Osteoblast (primary cell): ENCODE measurements at regions not wholly inside any gene's neighbourhood (a gene's known extent, or its start where the extent isn't known, plus 50 kb on each side); places are given as distances from the start of the nearest gene placed in this dataset.
"Not testable (repeated sequence)": the region's sequence is repeated elsewhere in the genome, so short reads cannot be mapped to it uniquely, and the experiment has no call there.

Source experiments
- DNase-seq: peaks from one replicate; pipeline ENCODE4 v3.0.0; 2011; ENCODE audit warnings: low spot score, mixed read lengths; ENCODE audit not compliant: insufficient read length; ENCODE audit errors: missing footprints
- H2AFZ ChIP-seq: 2 replicates; pipeline ENCODE4 v1.6.0; 2011; ENCODE audit warnings: mild to moderate bottlenecking, low read length
- H3K27ac ChIP-seq: 2 replicates; pipeline ENCODE4 v1.5.1; 2011; ENCODE audit warnings: mild to moderate bottlenecking, low read depth, low read length, moderate library complexity
- H3K27me3 ChIP-seq: 2 replicates; pipeline ENCODE4 v1.6.0; 2012; ENCODE audit warnings: mild to moderate bottlenecking, control low read depth, inconsistent platforms, low read length, moderate library complexity; ENCODE audit not compliant: insufficient read depth
- H3K36me3 ChIP-seq: 2 replicates; pipeline ENCODE4 v1.5.1; 2011; ENCODE audit warnings: mild to moderate bottlenecking, low read length, control low read depth, moderate library complexity; ENCODE audit not compliant: insufficient read depth
- H3K4me1 ChIP-seq: 2 replicates; pipeline ENCODE4 v1.5.1; 2011; ENCODE audit warnings: mild to moderate bottlenecking, low read length, control low read depth, moderate library complexity; ENCODE audit not compliant: insufficient read depth
- H3K4me2 ChIP-seq: 2 replicates; pipeline ENCODE4 v1.6.0; 2011; ENCODE audit warnings: mild to moderate bottlenecking, low read length; ENCODE audit not compliant: insufficient read depth
- H3K4me3 ChIP-seq: fragments of 200-600 bp; sonication (generic); 3 replicates; pipeline ENCODE4 v1.5.1; 2012; ENCODE audit warnings: mild to moderate bottlenecking, low read length, inconsistent platforms; ENCODE audit not compliant: insufficient read depth
- H3K79me2 ChIP-seq: 2 replicates; pipeline ENCODE4 v1.6.0; 2012; ENCODE audit warnings: mild to moderate bottlenecking, low read length, control low read depth, inconsistent platforms; ENCODE audit not compliant: insufficient read depth
- H3K9me3 ChIP-seq: 2 replicates; pipeline ENCODE4 v1.5.1; 2011; ENCODE audit warnings: low read depth, low read length, control low read depth
- H4K20me1 ChIP-seq: 2 replicates; pipeline ENCODE4 v1.6.0; 2012; ENCODE audit warnings: mild to moderate bottlenecking, low read length, control low read depth; ENCODE audit not compliant: insufficient read depth
- CTCF ChIP-seq: IDR thresholded peaks from 2 replicates; pipeline ENCODE4 v1.5.1; 2011; ENCODE audit warnings: mild to moderate bottlenecking, low read depth, low read length, moderate library complexity; ENCODE audit errors: extremely low read depth

GRCh38 chr2:188788621-188789020 lies 185.6 kb upstream of the COL3A1 start:
- no peak overlapping the region for H2AFZ ChIP-seq
- H3K4me1 ChIP-seq = peaks cover 56% of the 10 kb centered on the region
- no peaks in the 10 kb centered on the region for H3K9me3 ChIP-seq
- H3K4me2 ChIP-seq = peak overlapping the region; percentile 72
- no peak for DNase-seq
- no peak overlapping the region for H3K4me3 ChIP-seq
- H3K27ac ChIP-seq = peak overlapping the region; percentile 98
- no peaks in the 10 kb centered on the region for H3K79me2 ChIP-seq
- TF ChIP-seq CTCF = no peak
- no peaks in the 10 kb centered on the region for H4K20me1 ChIP-seq
- no peaks in the 10 kb centered on the region for H3K36me3 ChIP-seq
- no peaks in the 10 kb centered on the region for H3K27me3 ChIP-seq

GRCh38 chr2:188789951-188790350 lies 184.2 kb upstream of the COL3A1 start:
- no peaks in the 10 kb centered on the region for H3K79me2 ChIP-seq
- H4K20me1 ChIP-seq = no peaks in the 10 kb centered on the region
- H3K27ac ChIP-seq = peak overlapping the region; percentile 47
- no peak overlapping the region for H3K4me3 ChIP-seq
- H3K27me3 ChIP-seq = no peaks in the 10 kb centered on the region
- H3K4me2 ChIP-seq = no peak overlapping the region
- no peak overlapping the region for H2AFZ ChIP-seq
- no peaks in the 10 kb centered on the region for H3K36me3 ChIP-seq
- TF ChIP-seq CTCF = no peak
- no peaks in the 10 kb centered on the region for H3K9me3 ChIP-seq
- peaks cover 45% of the 10 kb centered on the region for H3K4me1 ChIP-seq
- DNase-seq = no peak

GRCh38 chr2:188794453-188794852 lies 179.7 kb upstream of the COL3A1 start:
- not testable (repeated sequence) for H3K4me2 ChIP-seq, H3K27me3 ChIP-seq, H4K20me1 ChIP-seq, H3K36me3 ChIP-seq, H3K4me1 ChIP-seq, H3K27ac ChIP-seq, H3K9me3 ChIP-seq, DNase-seq, H3K4me3 ChIP-seq, H2AFZ ChIP-seq, H3K79me2 ChIP-seq

- no peak overlapping the region for H3K27ac ChIP-seq
- H3K36me3 ChIP-seq = no peaks in the 10 kb centered on the region
- H3K27me3 ChIP-seq = no peaks in the 10 kb centered on the region
- no peak overlapping the region for H3K4me2 ChIP-seq
- H3K9me3 ChIP-seq = no peaks in the 10 kb centered on the region
- H3K79me2 ChIP-seq = no peaks in the 10 kb centered on the region
- no peaks in the 10 kb centered on the region for H3K4me1 ChIP-seq
- no peak overlapping the region for H3K4me3 ChIP-seq
- no peak overlapping the region for H2AFZ ChIP-seq
- H4K20me1 ChIP-seq = no peaks in the 10 kb centered on the region
- no peak for DNase-seq
- TF ChIP-seq CTCF = no peak
Observed at GRCh38 chr2:188795762-188796161, 178.4 kb upstream of the COL3A1 start.

GRCh38 chr2:188797371-188797770 lies 176.8 kb upstream of the COL3A1 start:
- H3K27ac ChIP-seq = no peak overlapping the region
- no peak overlapping the region for H3K4me3 ChIP-seq
- no peak for TF ChIP-seq CTCF
- H3K36me3 ChIP-seq = no peaks in the 10 kb centered on the region
- no peak overlapping the region for H2AFZ ChIP-seq
- no peaks in the 10 kb centered on the region for H3K4me1 ChIP-seq
- H3K4me2 ChIP-seq = no peak overlapping the region
- H3K9me3 ChIP-seq = no peaks in the 10 kb centered on the region
- no peaks in the 10 kb centered on the region for H3K27me3 ChIP-seq
- no peak for DNase-seq
- H3K79me2 ChIP-seq = no peaks in the 10 kb centered on the region
- H4K20me1 ChIP-seq = no peaks in the 10 kb centered on the region
